Testis (tissue), 2 donors: ENCODE measurements at regions not wholly inside any gene's neighbourhood (a gene's known extent, or its start where the extent isn't known, plus 50 kb on each side); places are given as distances from the start of the nearest gene placed in this dataset.

Experiments
- DNase-seq: peaks from one replicate; pipeline ENCODE4 v3.0.0-alpha.2; 2019
- H3K27ac ChIP-seq, 2 donors: fragments of 200-600 bp; sonication (generic); one replicate each; pipeline ENCODE4 v1.5.1; 2019
- H3K27me3 ChIP-seq: fragments of 200-600 bp; sonication (generic); one replicate; pipeline ENCODE4 v1.5.1; 2019
- H3K36me3 ChIP-seq: fragments of 200-600 bp; sonication (generic); one replicate; pipeline ENCODE4 v1.5.1; 2017; ENCODE audit warnings: low read depth; ENCODE audit errors: missing control alignments
- H3K4me1 ChIP-seq: fragments of 200-600 bp; sonication (generic); one replicate; pipeline ENCODE4 v1.5.1; 2019
- H3K4me3 ChIP-seq, 2 donors: fragments of 200-600 bp; sonication (generic); one replicate each; pipeline ENCODE4 v1.5.1; 2017 to 2019
- H3K9me3 ChIP-seq: fragments of 200-600 bp; sonication (generic); one replicate; pipeline ENCODE4 v1.5.1; 2017
- CTCF ChIP-seq, 3 experiments: fragments of 450-650 bp in 2 of 3; fragments of 200-600 bp in 1 of 3; sonication (generic) in 1 of 3; IDR thresholded peaks; one replicate each; pipeline ENCODE4 v1.5.1; 2016 to 2019; ENCODE audit warnings: antibody characterized with exemption in 3 of 3, mild to moderate bottlenecking in 2 of 3, moderate library complexity in 1 of 3
- POLR2A ChIP-seq: fragments of 450-650 bp; IDR thresholded peaks from one replicate; pipeline ENCODE4 v1.6.1; 2017; ENCODE audit warnings: antibody characterized with exemption, mild to moderate bottlenecking, moderate library complexity
- WGBS, 2 donors: methylation state at CpG; one replicate each; pipeline ENCODE4 v1.1.5; 2018; 5-methylcytosine and 5-hydroxymethylcytosine counted together
- intact Hi-C: fragments of 100-400 bp; cut with DNase I; formaldehyde crosslinking; loops from one replicate; pipeline ENCODE4 v1.15.1; 2023; ENCODE audit warnings: low total_unique reads

- no peak overlapping the region for H3K4me3 ChIP-seq
- H3K9me3 ChIP-seq, result no peaks in the 10 kb centered on the region
- no peaks in the 10 kb centered on the region for H3K27me3 ChIP-seq
- intact Hi-C loops, result no loop called here
- WGBS, 2 donors, result 77 to 85% methylated on average over 5 of the region's 5 CpGs
- no peak for DNase-seq
- no peaks in the 10 kb centered on the region for H3K36me3 ChIP-seq
- no peak for TF ChIP-seq CTCF (IDR thresholded peaks at IDR 0.05)
- no peaks in the 10 kb centered on the region for H3K4me1 ChIP-seq
- H3K27ac ChIP-seq, result no peak overlapping the region
These were observed 208.9 kb downstream of the CLCN4 start for GRCh38 chrX:10365532-10366265.

- no peaks in the 10 kb centered on the region for H3K4me1 ChIP-seq
- no peaks in the 10 kb centered on the region for H3K27me3 ChIP-seq
- WGBS, 2 donors, result 87 to 88% methylated on average over 5 of the region's 5 CpGs
- TF ChIP-seq POLR2A, result no peak
- no peak for TF ChIP-seq CTCF (IDR thresholded peaks at IDR 0.05)
- DNase-seq, result no peak
- H3K36me3 ChIP-seq, result no peaks in the 10 kb centered on the region
- H3K27ac ChIP-seq, result no peak overlapping the region
- H3K4me3 ChIP-seq, result no peak overlapping the region
- intact Hi-C loops, result no loop called here
- H3K9me3 ChIP-seq, result no peaks in the 10 kb centered on the region
These were observed 210.6 kb downstream of the CLCN4 start for GRCh38 chrX:10367406-10367805.

GRCh38 chrX:10370976-10371375 is 214.2 kb downstream of the CLCN4 start:
- Histone ChIP-seq H3K4me3 (no peak overlapping the region), H3K36me3 (no peaks in the 10 kb centered on the region), H3K4me1 (no peaks in the 10 kb centered on the region), H3K27me3 (no peaks in the 10 kb centered on the region), H3K9me3 (no peaks in the 10 kb centered on the region), H3K27ac (no peak overlapping the region)
- WGBS, 2 donors, result 96 to 100% methylated on average over 2 of the region's 2 CpGs
- intact Hi-C loops, result no loop called here
- TF ChIP-seq POLR2A (no peak), CTCF (IDR thresholded peaks at IDR 0.05) (no peak)
- no peak for DNase-seq

GRCh38 chrX:10377427-10377826 is 220.7 kb downstream of the CLCN4 start:
- intact Hi-C loops, result no loop called here
- TF ChIP-seq POLR2A (no peak), CTCF (IDR thresholded peaks at IDR 0.05) (no peak)
- Histone ChIP-seq H3K9me3 (no peaks in the 10 kb centered on the region), H3K4me1 (no peaks in the 10 kb centered on the region), H3K27me3 (no peaks in the 10 kb centered on the region), H3K36me3 (no peaks in the 10 kb centered on the region), H3K27ac (no peak overlapping the region), H3K4me3 (no peak overlapping the region)
- no peak for DNase-seq

GRCh38 chrX:10379878-10380277 is 223.1 kb downstream of the CLCN4 start:
- Histone ChIP-seq H3K36me3 (no peaks in the 10 kb centered on the region), H3K4me3 (no peak overlapping the region), H3K27ac (no peak overlapping the region), H3K9me3 (no peaks in the 10 kb centered on the region), H3K27me3 (no peaks in the 10 kb centered on the region), H3K4me1 (no peaks in the 10 kb centered on the region)
- intact Hi-C loops, result no loop called here
- TF ChIP-seq POLR2A (no peak), CTCF (IDR thresholded peaks at IDR 0.05) (no peak)
- WGBS, 2 donors, result 47 to 56% methylated on average over 3 of the region's 3 CpGs
- no peak for DNase-seq
